ENCODE measurements at regions not wholly inside any gene's neighbourhood (a gene's known extent, or its start where the extent isn't known, plus 50 kb on each side); places are given as distances from the start of the nearest gene placed in this dataset.

GRCh38 chr6:126795161-126795560 is 323.3 kb upstream of the RSPO3 start:
- no peak for TF ChIP-seq CTCF (conservative IDR thresholded peaks at IDR 0.05; ENCODE audit: low read depth, low read length)
- TF ChIP-seq EZH2phosphoT487 (IDR thresholded peaks at IDR 0.05; ENCODE audit: borderline replicate concordance, low read length) = no peak
- no peak for TF ChIP-seq EZH2 (IDR thresholded peaks at IDR 0.05; ENCODE audit: low read length, unreplicated experiment)
